HG03571 (cell line): ENCODE measurements at regions not wholly inside any gene's neighbourhood (a gene's known extent, or its start where the extent isn't known, plus 50 kb on each side); places are given as distances from the start of the nearest gene placed in this dataset.

Experiments
- ATAC-seq: cut with Tn5 transposase; IDR thresholded peaks from one replicate; pipeline ENCODE4 v1.9.1; 2021; ENCODE audit not compliant: unreplicated experiment

DNA sequence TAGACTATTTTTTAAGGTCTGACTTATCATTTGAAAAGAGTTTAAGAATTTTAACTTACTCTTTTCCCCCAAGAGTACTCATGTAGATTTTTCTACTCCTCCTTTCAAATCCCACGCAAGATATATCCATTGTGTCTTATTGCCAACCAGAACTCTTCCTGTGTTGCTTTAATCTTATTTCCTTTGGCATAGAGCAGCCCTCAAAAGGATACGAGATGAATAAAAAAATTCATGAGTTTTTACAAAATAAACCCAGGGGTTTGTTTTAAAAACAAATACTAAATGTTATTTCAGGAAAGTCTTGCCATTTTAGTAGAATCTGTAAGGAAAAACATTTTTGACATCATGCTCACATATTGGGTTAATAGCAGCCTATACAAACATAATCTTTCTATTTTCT lies 543.2 kb upstream of the CXADR start:
- no peak for ATAC-seq

DNA sequence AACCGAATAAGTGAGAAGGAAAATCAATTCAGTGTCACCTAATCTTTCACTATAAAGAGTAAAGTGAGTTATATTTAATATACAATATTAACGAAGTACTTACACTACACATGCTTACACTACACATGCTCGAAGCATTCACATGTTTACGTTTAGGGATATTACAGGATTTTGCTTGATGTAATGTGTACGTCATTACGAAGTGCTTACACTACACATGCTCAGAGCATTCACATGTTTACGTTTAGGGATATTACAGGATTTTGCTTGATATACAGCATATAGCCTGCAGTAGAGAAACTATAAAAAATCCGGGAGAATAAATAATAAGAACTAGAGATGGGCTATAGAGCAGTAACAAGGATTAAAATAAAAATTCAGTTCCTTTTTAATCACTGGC lies 538.8 kb upstream of the CXADR start:
- ATAC-seq: no peak

DNA sequence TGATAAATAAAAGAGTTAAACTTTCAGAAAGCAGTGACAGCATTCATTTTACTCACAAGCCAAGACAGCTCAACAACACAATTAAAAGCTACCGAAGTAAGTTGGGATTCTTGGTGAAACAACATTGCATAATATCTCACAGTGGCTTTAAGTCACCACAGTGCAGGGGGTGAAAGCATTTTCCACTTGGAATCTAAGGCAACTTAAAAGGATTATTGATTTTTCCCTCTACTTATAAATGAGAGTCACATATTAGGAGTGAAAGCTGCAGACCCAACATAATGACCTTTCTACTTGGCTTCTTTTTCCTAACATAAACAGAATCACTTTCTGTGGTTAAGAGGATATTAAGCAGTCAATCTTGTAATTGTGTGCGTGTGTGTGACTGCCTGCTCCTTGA lies 536.6 kb upstream of the CXADR start:
- no peak for ATAC-seq

DNA sequence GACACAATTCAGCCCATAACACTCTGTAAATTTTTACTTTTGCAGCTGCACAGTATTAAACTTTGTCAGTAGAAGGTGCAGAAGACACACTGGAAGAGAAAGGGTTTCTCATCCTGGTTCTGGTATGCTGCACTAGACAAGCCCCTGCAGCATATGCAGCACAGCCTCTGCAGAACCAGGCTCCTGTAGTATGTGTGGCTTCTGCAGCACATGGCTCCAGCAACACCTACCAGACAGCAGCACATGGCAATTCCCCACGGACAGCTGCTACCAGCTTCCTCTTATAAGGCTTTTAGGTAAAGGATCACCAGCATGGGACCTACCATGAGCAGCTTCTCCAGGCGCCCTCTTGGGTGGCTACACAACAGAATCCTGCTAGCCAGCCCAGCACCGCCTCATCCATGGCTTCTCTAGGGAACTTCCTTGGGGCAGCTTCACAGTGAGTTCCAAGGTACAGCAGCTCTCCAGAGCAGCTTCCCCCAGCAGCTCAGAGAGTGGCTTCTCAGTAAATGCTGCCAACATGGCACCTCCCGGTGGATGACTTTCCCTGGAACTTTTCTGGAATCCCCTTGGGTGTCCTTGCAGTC lies 534.4 kb upstream of the CXADR start:
- no peak for ATAC-seq

DNA sequence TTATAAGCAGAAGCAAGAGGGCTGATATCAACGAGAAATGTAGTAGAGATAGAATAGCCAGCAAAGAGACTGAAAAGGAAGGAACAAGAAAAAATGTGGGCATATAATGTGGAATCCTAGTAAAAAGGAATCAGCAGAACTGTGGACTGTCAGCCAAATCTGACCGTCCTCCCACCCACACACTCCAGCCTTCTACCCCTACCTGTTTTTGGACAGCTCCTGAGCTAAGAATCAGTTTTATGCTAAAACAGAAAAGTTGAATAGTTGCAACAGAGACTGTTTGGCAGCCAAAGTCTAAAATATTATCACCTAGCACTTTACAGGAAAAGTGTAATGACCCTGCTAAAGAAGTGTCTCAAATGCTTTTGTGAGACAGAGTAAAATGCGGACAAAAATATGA lies 533.3 kb upstream of the CXADR start:
- no peak for ATAC-seq

DNA sequence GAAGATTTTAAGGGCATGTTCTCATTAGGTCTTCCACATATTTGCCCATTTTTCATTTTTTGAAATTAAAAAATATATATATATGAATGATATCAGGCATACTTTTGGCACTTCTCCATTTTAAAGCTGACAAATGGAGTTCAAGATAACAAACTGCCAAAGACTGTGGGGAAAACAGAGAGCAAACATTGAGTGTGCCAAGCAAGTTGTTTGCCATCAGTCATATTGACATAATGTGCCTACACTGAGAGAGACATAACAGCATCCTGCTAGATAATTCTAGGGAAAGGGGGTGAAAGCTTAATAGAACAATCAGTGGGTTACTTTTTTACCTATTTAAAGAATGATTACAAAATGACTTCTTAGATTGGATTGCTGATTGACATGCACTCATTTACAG lies 529.4 kb upstream of the CXADR start:
- ATAC-seq: no peak

DNA sequence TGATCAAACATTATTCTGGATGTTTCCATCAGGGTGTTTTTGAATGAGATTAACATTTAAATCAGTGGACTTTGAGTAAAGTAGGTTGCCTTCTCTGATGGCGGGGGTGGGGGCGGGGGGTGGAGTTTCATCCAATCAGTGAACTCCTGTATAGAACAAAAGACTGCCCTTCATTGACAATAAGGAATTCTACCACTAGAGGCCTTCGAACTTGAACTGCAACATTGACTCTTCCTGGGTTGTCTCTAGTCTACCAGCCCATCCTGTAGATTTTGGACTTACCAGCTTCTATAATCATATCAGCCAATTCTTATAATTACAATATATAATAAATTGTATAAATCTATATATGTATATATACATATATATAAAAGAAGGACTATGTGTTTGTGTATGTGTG lies 520.4 kb upstream of the CXADR start:
- ATAC-seq: no peak

DNA sequence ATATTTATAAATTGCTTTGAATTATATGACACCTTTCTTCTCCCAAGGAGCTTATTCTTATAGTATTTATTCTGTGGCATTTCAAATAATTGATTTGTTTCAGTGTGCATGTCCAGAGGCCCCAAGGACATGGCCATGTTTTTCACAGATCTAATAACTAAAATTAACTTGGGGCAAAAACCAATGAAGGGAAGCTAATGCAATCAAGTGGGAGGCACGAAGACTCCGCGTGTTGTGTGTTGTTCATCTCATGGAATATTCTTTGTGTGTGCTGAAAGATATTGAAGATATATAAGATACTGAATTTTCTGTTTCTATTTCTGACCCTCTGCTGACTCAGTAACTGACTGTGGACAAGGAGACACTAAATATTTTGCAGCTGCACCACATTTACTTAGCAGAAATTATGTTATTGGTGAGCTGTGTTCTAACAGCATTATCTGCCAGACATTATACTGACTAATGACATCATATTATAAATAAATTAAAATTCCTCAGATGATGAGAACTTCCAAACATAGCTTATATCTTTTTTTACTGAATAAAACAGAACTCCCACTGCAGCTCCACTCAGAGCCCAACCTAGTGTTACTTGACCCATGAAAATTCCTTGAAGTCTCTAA lies 519.3 kb upstream of the CXADR start:
- ATAC-seq: no peak

DNA sequence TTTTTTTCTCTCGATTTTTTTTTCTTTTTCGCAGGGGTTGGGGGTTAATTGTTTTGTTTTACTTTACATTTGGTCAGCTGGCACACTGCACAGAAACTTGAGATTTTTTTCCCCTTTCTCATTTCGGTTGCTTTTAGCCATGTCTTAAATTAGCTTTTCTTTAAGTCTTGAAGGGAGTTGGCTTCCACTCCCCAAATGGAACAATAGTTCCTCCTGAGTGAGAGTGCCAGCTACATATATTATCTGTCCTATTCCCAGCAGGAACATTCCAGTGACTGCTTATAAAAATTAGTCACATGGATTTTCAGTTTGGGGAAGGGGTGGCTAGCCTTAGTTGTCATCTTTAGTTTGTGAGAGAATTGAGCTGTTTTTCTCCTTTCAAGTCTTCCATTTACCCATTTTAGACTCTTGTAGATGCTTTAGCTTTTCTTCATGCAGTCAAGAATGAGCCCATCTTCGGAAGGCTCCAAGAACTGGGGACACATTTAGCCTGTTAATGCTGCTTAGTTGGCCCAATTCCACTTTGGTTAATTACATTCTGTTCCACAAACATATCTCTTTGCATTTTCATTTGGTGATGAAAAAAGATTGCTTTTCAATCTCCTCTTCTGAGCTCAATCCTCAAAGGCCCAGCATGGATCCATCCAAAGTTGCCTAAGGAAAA lies 510.1 kb upstream of the CXADR start:
- ATAC-seq: no peak

DNA sequence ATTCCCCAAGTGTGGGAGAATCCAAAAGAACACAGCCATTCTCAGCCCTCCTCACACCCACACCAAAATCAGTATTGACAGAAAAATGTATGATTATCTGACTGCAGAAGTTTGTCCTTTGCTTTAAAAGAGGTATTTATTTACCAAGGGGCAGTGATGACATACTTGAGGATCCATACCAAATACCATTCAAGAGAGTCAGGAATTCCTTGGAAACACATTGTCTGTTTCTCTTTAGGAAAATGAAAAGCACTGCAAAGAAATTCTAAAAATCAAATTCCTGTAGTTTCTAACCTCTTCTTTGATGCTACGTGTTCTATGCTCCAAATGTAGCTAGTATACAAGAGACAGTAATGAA lies 509.6 kb upstream of the CXADR start:
- no peak for ATAC-seq

DNA sequence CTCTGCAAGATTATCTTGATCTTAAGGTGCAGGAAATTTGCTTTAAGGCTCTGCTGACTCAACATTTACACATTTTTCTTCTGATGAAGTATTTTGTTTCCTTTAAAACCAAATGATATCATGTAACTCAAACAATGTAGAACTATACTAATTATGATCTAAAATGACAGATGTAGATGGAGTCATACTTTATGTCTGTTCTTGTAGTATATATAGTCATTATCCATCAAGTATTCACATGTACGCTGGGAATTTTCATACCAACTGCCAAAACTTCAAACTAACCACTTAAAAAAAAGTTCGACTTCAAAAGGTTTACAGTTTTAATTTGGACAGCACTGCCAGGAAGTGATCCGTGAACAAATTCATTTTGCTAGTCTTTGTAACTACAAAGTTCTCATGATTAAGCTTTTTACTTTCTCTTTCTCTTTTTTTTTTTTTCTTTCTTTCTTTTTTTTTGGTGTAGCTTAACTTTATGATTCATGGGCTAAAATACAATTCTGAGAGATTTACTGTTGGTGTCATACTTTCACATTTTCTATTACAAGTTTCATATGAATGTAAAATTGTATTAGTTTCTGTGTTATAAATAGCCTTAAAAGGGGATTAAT lies 509.0 kb upstream of the CXADR start:
- no peak for ATAC-seq

DNA sequence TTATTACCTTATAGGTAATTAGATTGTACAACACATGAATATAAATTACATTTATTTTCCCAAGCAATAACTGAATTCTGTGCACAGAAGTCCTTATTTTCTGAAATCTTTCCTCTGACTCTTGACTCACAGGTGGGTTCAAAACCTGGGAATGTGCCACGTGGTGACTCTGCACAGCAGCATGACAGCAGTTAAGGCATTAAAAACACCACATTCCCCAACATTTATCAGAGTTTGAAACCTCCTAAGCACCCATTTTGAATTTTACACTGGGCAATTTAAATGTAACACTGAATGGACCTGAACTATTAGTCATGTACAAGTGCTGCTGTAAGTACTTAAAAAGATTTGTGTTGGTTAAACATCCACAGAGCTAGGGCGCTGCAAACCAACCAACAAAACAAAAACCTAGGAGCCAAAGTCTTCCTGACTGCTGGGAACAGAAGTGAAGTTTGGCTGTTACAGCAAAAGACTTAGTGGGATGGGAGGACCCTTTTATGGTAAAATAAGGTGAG lies 480.6 kb upstream of the CXADR start:
- no peak for ATAC-seq

DNA sequence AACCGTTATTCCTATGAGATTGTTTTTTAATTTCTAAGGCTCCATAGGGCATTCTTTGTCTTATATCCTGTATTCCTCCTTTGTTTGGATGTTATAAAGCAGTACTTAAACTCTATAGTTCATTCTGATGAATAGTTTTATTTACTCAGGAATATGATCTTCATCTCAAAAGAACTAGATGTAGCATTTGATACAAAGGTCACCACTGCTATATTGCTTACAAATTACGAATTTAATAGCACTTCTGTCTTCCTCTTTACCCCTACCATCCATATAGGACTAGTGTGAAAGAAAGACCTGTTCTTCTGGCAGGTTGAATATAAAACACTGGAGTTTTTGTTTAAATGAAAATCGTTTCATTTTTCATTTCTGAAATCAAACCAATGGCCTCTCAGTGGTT lies 468.1 kb upstream of the CXADR start:
- no peak for ATAC-seq

DNA sequence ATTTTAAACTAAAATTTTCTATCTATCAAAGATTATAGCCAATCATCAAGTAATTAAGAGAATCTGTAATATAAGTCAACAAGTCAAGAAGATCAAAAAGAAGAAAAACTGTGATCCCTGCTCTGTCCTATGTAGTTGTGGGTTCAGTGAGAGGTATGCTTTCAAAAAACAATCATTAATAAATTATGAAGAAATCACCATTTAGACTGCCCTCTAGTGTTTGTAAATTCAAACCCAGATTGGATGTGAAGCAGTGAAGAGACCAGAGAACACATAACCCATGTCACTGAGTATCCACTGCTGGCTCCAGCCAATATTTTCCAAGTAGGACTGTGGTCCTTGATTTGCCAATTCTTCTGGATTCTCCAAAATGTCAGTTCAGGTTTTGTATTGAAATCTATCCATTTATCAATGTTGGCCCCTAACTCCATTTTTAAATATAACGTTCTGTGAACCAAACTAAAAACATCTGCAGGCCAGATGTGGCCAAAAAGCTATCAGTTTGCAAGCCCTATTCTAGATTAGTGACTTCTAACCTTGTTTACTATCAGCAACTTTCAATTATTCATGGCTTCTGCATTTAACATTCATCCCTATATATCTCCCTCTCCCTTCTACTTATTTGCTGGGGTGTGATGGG lies 467.5 kb upstream of the CXADR start:
- no peak for ATAC-seq

DNA sequence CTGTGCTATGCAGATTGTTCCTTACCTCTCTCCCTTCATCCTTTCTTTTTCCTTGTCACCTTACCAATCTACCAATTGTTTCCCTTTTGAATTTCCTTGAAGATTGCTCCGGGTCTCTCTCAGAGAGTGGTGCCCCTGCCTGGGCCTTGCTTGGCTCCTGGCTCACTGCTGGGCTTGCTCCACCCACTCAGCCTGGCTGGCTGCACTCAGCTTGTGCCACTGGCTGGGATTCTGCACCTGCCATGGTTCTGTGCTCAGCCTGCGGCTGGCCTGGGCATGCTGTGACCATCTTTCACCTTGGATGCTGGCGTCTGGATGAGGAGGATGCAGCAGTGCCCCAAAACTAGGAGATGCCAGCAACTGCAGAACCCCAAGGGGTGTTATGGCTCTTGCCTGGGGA lies 463.9 kb upstream of the CXADR start:
- no peak for ATAC-seq

DNA sequence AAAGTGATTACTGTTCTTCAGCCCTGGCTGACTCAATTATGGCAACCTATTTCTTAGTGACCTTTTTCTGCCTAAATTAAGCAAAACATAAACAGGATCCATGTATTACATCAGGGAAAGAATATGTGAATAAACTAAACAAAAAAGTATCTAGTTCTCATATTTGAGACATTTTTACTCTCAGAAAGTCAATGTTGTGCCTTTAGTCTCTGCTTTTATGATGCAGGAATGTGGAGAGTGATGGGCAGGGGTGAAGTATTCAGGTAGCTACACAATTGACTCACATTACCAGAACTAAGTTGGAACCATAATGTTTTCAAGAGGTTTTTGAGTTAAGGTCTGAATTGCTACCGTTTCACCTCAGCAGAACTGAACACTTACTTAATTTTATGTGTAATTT lies 462.7 kb upstream of the CXADR start:
- no peak for ATAC-seq

DNA sequence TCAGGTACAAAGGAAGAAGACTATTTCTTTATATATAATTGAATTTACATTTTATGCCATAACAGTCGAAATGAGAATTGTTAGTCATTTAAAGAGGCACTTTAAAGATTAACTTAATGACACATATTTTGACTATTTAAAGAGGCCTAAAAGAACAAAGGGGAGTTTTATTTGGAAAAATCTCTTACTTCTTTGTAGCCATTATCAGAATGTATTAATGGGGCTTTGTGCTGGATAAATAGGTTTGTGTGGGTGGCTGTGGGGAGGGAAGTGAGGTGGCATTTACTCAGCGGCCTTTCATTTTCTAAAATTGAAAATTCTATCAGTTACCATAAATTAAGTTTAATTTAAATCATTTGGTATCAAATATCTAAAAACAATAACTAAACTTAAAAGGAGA lies 462.2 kb upstream of the CXADR start:
- no peak for ATAC-seq

DNA sequence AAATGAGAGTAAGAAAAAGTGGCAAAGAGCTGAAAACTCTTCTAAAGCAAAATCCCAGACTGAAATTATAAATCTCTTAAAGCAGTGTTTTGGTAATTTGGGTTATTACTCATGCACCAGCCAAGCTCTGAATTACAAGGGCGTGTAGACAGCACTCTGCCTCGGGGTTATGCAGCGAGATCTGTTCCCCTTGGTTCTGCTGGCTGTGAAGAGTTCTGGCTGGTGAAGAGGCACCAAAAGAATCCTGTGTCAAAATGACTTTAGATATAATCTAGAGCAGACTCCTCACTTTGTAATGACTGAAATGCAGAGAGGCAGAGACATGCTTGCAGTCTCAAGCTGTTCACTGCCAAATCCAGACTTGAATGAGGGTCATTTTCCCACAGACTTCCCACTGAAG lies 461.8 kb upstream of the CXADR start:
- ATAC-seq: no peak

DNA sequence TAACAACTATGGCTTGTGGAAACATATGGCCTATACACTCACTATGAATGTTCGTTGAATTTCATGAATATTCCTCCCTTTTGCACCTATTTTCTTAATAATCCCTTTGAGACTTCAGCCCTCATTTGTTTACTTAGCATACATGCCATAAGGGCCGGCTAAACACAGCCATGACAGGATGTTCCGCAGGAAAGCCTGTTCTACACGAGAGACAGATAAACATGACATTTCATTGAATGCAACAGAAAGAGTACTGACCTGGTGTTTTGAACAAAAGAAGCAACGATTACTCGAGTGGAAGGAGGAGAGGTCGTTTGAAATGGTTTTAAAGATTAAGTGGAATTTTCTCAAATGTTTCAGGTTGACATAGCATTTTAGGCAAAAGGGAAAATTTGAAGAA lies 459.5 kb upstream of the CXADR start:
- ATAC-seq: no peak

DNA sequence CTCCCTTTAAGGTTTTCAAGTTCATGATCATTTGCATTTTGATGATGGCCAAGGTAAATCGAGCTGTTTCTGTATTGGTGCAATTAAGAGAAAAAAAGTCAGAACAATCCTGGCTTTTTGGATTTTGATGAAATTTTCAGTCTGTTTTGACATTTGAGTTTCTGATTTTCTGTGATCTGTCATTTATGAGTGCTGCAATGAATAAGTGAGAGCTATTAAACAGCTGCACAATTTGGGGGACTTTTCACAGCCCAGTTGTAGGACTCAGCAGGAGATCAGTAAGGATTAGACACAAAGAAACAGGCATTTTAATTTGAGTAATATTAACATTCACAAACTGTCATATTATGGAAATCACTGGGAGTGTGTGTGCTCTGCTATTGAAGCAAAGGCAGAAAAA lies 452.9 kb upstream of the CXADR start:
- no peak for ATAC-seq

DNA sequence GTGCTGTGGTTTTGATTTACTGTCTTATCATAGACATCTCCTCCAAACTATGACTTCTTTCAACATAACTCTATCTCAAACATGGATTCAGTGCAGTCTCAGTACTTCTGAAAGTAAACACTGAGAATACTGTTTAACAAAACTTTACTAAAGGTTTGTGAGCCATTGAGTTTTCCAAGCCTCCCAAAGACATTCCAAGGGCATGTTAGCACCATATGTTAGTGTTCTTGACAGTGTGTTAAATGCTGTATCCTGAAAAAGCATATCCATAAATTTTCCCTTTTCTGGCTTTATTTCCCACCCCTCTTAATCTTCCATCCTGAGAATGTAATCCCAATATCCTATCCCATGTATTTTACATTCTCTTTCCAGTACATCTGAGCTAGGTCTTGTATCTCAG lies 446.8 kb upstream of the CXADR start:
- no peak for ATAC-seq

DNA sequence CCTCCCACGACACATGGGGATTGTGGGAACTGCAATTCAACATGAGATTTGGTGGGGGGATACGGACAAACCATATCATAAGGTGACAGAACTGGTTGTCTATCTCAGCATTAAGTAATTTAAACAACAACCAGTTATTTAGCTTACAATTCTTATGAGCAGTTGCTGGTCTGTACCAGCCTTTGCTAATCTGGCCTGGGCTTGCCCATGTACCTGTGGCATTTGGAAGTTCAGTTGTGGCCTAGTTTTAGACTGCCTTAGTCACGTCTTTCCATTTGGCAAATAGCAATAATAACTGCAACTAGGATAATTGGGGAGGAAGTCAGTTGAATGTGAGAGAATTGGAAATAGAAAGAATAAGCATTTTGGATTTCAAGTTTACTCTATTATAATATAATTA lies 441.8 kb upstream of the CXADR start:
- no peak for ATAC-seq
